ENCODE measurements at regions not wholly inside any gene's neighbourhood (a gene's known extent, or its start where the extent isn't known, plus 50 kb on each side); places are given as distances from the start of the nearest gene placed in this dataset.
"Not testable (repeated sequence)": the region's sequence is repeated elsewhere in the genome, so short reads cannot be mapped to it uniquely, and the experiment has no call there.

DNA sequence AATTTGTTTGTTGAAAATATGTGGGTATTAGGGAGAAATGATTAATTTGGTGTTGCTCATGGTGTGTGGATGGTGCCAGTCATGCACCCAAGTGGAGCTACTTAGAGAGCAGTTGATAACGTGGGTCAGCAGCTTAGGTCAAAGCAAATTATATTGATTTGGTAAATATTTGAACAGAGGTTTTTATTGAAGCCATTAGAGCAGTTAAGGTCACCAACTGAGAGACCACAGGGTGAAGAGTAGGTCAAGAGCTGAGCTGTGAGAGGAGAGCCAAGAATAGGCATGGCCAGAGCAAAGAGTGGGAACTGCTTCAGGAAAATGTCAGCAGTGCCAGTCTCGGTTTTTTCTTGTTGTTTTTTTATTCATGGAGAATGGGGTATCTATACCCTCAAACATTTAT lies 97.9 kb downstream of the TMEM168 start:
- WGBS, 2 donors: 37 to 45% methylated on average over 2 of the region's 2 CpGs
- intact Hi-C loops (cut with DNase I): no loop called here
- H3K27ac ChIP-seq: no peak overlapping the region
- DNase-seq (peak in 1 of 2 donors; percentile 10), ATAC-seq (peak in 6 of 8 donors; percentile 67 to 90 (median 76))
- peaks cover 0 to 32% (median 4%) of the 10 kb centered on the region in 11 donors for H3K9me3 ChIP-seq
- H3K36me3 ChIP-seq: no peaks in the 10 kb centered on the region
- no peaks in the 10 kb centered on the region for H3K4me1 ChIP-seq
- TF ChIP-seq, protein P1, sequence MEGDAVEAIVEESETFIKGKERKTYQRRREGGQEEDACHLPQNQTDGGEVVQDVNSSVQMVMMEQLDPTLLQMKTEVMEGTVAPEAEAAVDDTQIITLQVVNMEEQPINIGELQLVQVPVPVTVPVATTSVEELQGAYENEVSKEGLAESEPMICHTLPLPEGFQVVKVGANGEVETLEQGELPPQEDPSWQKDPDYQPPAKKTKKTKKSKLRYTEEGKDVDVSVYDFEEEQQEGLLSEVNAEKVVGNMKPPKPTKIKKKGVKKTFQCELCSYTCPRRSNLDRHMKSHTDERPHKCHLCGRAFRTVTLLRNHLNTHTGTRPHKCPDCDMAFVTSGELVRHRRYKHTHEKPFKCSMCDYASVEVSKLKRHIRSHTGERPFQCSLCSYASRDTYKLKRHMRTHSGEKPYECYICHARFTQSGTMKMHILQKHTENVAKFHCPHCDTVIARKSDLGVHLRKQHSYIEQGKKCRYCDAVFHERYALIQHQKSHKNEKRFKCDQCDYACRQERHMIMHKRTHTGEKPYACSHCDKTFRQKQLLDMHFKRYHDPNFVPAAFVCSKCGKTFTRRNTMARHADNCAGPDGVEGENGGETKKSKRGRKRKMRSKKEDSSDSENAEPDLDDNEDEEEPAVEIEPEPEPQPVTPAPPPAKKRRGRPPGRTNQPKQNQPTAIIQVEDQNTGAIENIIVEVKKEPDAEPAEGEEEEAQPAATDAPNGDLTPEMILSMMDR (IDR thresholded peaks at IDR 0.05): no peak
- H3K4me3 ChIP-seq: no peak overlapping the region
- H3K27me3 ChIP-seq: no peaks in the 10 kb centered on the region

GRCh38 chr7:112697211-112697610 lies 93.0 kb downstream of the TMEM168 start:
- H3K27ac ChIP-seq; H3K36me3 ChIP-seq; H3K27me3 ChIP-seq; H3K4me1 ChIP-seq; intact Hi-C loops (cut with DNase I); DNase-seq; H3K4me3 ChIP-seq; ATAC-seq: not testable (repeated sequence)
- 94 to 95% methylated on average over 30 of the region's 30 CpGs for WGBS, 2 donors
- H3K9me3 ChIP-seq: peaks cover 0 to 37% (median 4%) of the 10 kb centered on the region in 11 donors

- intact Hi-C loops (cut with DNase I): no loop called here
- H3K36me3 ChIP-seq: no peaks in the 10 kb centered on the region
- H3K27me3 ChIP-seq: no peaks in the 10 kb centered on the region
- 52 to 59% methylated on average over 4 of the region's 4 CpGs for WGBS, 2 donors
- peak overlapping the region in 1 of 10 donors; percentile 7 for H3K27ac ChIP-seq
- H3K4me3 ChIP-seq: no peak overlapping the region
- peaks cover 0 to 18% (median 4%) of the 10 kb centered on the region in 11 donors for H3K9me3 ChIP-seq
- H3K4me1 ChIP-seq: peaks cover 0 to 4% (median 0%) of the 10 kb centered on the region in 9 donors
- peak in 7 of 8 donors; percentile 47 to 98 (median 73) for ATAC-seq
- TF ChIP-seq, protein P1 (IDR thresholded peaks at IDR 0.05): no peak
- no peak for DNase-seq
Observed at GRCh38 chr7:112699725-112700513, 90.3 kb downstream of the TMEM168 start.

DNA sequence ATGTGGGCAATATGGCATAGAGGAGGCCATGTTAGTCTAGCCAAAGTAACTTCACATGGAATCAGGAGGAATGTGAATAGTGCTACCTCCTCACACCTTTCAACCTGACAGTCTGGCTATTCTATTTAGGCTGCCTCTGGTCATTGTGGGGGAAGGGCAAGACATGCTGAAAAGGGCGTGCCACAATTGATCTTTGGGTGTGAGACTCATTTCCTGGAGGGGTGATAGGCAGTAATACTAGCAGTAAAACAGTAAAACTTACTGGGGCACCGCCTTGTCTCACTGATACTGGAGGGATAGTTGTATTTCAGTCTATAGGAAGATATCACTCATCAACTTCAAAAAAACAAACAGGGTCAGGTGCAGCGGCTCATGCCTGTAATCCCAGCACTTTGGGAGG lies 88.7 kb downstream of the TMEM168 start:
- H3K4me3 ChIP-seq: no peak overlapping the region
- ATAC-seq (no peak), DNase-seq (no peak)
- TF ChIP-seq, protein P1 (IDR thresholded peaks at IDR 0.05): no peak
- H3K9me3 ChIP-seq: peaks cover 0 to 5% (median 0%) of the 10 kb centered on the region in 11 donors
- no peaks in the 10 kb centered on the region for H3K36me3 ChIP-seq
- H3K4me1 ChIP-seq: peaks cover 0 to 4% (median 0%) of the 10 kb centered on the region in 9 donors
- no peaks in the 10 kb centered on the region for H3K27me3 ChIP-seq
- H3K27ac ChIP-seq: no peak overlapping the region
- intact Hi-C loops (cut with DNase I): no loop called here
- 75 to 80% methylated on average over 3 of the region's 3 CpGs for WGBS, 2 donors

- WGBS, 2 donors: 68 to 82% methylated on average over 2 of the region's 2 CpGs
- ATAC-seq (no peak), DNase-seq (no peak)
Observed at GRCh38 chr7:112707655-112708054, 82.5 kb downstream of the TMEM168 start.

More at GRCh38 chr7:112707655-112708054, 82.5 kb downstream of the TMEM168 start:
- intact Hi-C loops (cut with DNase I): no loop called here
- peaks cover 0 to 5% (median 0%) of the 10 kb centered on the region in 11 donors for H3K9me3 ChIP-seq
- H3K27me3 ChIP-seq: no peaks in the 10 kb centered on the region
- no peak overlapping the region for H3K4me3 ChIP-seq
- TF ChIP-seq, protein P1 (IDR thresholded peaks at IDR 0.05): no peak
- H3K4me1 ChIP-seq: peaks cover 0 to 11% (median 0%) of the 10 kb centered on the region in 9 donors
- H3K27ac ChIP-seq: no peak overlapping the region
- H3K36me3 ChIP-seq: no peaks in the 10 kb centered on the region
